ENCODE measurements at regions not wholly inside any gene's neighbourhood (a gene's known extent, or its start where the extent isn't known, plus 50 kb on each side); places are given as distances from the start of the nearest gene placed in this dataset.

DNA sequence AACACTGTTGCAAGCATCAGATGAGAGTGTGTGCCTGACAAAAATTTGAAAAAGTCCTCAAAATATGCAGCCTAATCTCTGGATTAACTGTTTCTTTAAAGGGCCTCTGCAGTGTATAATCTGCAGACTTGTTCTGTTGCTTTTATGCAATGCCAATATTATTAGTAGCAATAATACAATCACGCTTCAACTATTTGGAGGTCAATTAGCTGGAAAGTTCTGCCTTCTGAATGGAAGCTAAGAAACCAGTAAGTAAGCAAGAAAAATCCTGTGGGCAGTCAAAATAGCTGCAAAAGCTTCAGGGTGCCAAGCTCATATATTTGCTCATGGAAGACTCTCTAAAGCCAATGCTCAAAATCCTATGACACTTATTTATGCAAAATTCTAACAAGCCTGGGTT, 153.2 kb upstream of the NR2F2 start:
- peaks cover 0 to 38% (median under 1%) of the 10 kb centered on the region in 3 donors for H3K4me1 ChIP-seq
- peak overlapping the region in 1 of 4 donors; percentile 38 for H3K27ac ChIP-seq
- intact Hi-C loops (cut with DNase I): no loop called here
- H3K36me3 ChIP-seq: no peaks in the 10 kb centered on the region
- H3K4me3 ChIP-seq: no peak overlapping the region
- no peak for TF ChIP-seq POLR2A (IDR thresholded peaks at IDR 0.05)
- TF ChIP-seq, protein P1, sequence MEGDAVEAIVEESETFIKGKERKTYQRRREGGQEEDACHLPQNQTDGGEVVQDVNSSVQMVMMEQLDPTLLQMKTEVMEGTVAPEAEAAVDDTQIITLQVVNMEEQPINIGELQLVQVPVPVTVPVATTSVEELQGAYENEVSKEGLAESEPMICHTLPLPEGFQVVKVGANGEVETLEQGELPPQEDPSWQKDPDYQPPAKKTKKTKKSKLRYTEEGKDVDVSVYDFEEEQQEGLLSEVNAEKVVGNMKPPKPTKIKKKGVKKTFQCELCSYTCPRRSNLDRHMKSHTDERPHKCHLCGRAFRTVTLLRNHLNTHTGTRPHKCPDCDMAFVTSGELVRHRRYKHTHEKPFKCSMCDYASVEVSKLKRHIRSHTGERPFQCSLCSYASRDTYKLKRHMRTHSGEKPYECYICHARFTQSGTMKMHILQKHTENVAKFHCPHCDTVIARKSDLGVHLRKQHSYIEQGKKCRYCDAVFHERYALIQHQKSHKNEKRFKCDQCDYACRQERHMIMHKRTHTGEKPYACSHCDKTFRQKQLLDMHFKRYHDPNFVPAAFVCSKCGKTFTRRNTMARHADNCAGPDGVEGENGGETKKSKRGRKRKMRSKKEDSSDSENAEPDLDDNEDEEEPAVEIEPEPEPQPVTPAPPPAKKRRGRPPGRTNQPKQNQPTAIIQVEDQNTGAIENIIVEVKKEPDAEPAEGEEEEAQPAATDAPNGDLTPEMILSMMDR (IDR thresholded peaks at IDR 0.05): no peak
- no peaks in the 10 kb centered on the region for H3K27me3 ChIP-seq
- H3K9me3 ChIP-seq: no peaks in the 10 kb centered on the region
- WGBS, 2 donors: 17 to 39% methylated on average over 1 of the region's 1 CpG
- no peak for DNase-seq

DNA sequence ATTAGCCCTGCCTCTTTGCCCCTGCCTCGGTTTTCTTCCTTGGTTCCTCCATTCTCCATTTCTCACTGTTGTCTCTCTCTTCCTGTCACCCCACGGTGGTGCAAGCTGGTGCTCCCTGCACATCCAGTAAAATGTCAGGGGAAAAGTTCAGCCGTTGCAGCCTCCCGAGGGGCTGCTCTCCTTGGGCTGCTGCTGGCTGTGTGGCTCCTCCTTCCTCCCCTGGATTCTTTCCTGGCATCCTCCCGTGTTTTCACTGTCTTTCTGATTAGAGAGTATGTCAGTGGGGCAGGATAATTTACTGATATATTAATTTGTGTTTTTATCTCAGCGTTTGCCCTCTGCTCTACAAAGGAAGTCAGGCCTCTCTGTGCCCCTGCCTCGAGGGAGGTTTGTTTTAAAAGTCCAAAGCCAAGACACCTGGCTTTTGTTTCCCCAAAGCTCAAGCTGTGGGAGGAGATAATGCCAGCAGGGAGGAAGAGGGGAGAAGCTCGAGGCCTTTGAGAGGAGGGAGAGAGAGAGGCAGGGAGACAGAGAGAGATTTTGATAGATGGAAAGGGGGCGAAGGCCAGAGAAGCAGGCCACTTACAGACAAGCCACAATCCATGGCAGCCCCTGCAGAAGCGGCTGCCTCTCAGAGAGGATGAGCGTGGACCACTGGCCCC, 150.3 kb upstream of the NR2F2 start:
- no peak overlapping the region for H3K4me3 ChIP-seq
- no peaks in the 10 kb centered on the region for H3K9me3 ChIP-seq
- peaks cover 0 to 46% (median 6%) of the 10 kb centered on the region in 3 donors for H3K4me1 ChIP-seq
- H3K27me3 ChIP-seq: no peaks in the 10 kb centered on the region
- no peak for DNase-seq
- WGBS, 2 donors: 43 to 50% methylated on average over 11 of the region's 11 CpGs
- TF ChIP-seq POLR2A (IDR thresholded peaks at IDR 0.05): no peak
- TF ChIP-seq, protein P1 (IDR thresholded peaks at IDR 0.05): no peak
- peak overlapping the region in 3 of 4 donors; percentile 30 to 80 (median 39) for H3K27ac ChIP-seq
- H3K36me3 ChIP-seq: no peaks in the 10 kb centered on the region
- intact Hi-C loops (cut with DNase I): no loop called here

DNA sequence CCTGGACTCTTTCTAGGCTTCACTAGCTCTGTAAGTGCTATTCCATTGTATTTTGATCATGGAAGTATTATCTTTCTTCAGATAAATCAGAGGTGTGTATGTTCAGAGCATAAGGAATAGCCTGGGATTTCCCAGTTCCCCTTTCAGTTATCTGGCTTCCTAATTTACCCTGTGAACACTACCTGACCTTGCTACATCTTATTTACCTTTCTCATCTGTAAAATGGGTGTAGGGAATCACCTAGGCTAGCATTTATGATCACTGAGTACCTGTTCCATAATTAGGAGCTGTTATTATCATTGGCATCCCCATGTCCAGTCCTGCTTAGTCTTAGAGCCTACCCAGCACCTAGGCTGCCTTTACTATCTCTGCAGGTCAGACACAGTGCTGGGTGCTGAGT, 149.3 kb upstream of the NR2F2 start:
- Histone ChIP-seq H3K9me3 (no peaks in the 10 kb centered on the region), H3K27ac (peak overlapping the region; percentile 45 to 93 (median 80)), H3K4me3 (no peak overlapping the region), H3K36me3 (no peaks in the 10 kb centered on the region), H3K27me3 (no peaks in the 10 kb centered on the region), H3K4me1 (peaks cover 0 to 46% (median 6%) of the 10 kb centered on the region in 3 donors)
- intact Hi-C loops (cut with DNase I): no loop called here
- no peak for DNase-seq
- TF ChIP-seq, protein P1 (IDR thresholded peaks at IDR 0.05): no peak
- no peak for TF ChIP-seq POLR2A (IDR thresholded peaks at IDR 0.05)

DNA sequence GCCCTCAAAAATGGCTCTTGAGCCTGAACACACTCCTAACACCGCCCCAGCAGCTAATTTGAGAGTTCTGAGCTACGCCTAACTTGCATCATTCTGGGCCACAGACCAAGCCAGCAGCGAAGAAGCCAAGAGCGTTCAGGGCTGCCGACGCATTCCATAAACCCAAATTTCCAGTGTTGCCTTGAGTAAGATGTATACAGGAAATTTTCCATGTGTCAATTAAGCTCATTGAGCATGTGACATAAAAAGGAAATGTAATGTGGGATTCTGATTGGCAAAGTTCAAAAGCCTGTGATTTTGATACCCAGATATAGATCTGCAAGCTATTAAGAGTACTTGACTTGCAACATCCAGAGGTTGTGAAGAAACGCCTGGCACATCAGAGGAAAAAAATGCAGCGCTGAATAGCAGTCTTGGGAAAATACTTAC, 148.6 kb upstream of the NR2F2 start:
- 36 to 52% methylated on average over 3 to 8 of the region's 8 CpGs for WGBS, 2 donors
- Histone ChIP-seq H3K27ac (peak overlapping the region; percentile 45 to 93 (median 80)), H3K4me3 (peak overlapping the region in 1 of 4 donors; percentile 26), H3K27me3 (no peaks in the 10 kb centered on the region), H3K4me1 (peaks cover 0 to 45% (median 6%) of the 10 kb centered on the region in 3 donors), H3K9me3 (no peaks in the 10 kb centered on the region), H3K36me3 (no peaks in the 10 kb centered on the region)
- intact Hi-C loops (cut with DNase I): no loop called here
- no peak for TF ChIP-seq POLR2A (IDR thresholded peaks at IDR 0.05)
- no peak for DNase-seq

DNA sequence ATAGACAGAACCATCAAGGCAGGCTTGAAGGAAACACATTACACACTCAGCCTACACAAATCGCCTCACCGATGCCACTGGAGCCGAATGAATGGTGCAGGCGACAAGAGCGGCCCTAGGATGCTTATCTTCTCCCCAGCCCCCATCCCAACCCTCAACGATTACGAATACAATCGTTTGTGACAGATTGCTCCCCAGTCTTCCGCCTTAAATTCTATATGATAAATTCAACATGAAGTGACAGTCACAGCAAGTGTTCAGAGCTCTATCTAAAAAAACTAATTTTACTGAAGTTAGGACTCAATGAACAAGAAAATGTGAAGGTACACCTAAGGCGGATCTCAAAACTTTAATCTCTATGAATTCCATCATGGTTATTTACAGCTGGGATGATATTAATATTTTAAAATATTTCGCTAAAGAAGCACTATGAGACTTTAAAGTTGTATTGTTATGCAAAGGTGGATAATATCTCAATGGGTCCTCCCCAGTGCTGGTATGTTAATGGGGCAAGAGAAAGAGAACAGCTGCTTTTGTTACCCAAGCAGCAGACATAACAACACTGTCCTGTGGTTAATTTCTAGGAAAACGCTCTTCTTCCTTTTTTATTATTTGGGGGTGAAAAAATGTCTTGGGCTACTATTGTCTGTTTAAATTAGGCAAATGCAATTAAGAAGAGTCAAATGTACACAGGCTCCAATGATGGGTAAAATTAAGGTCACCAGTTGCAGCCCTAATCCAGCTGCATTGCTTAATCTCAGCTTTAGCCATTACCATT, 147.6 kb upstream of the NR2F2 start:
- Histone ChIP-seq H3K4me3 (no peak overlapping the region), H3K27ac (peak overlapping the region in 3 of 4 donors; percentile 80 to 93 (median 81)), H3K36me3 (no peaks in the 10 kb centered on the region), H3K27me3 (no peaks in the 10 kb centered on the region), H3K9me3 (no peaks in the 10 kb centered on the region), H3K4me1 (peaks cover 0 to 35% (median 6%) of the 10 kb centered on the region in 3 donors)
- DNase-seq: no peak
- TF ChIP-seq, protein P1 (IDR thresholded peaks at IDR 0.05): no peak
- no peak for TF ChIP-seq POLR2A (IDR thresholded peaks at IDR 0.05)
- WGBS, 2 donors: 88 to 94% methylated on average over 12 of the region's 12 CpGs
- intact Hi-C loops (cut with DNase I): no loop called here
